ENCODE measurements at regions not wholly inside any gene's neighbourhood (a gene's known extent, or its start where the extent isn't known, plus 50 kb on each side); places are given as distances from the start of the nearest gene placed in this dataset.
A peak's percentile ranks its signal among the peaks of the same experiment; 100 is the strongest.
"Not testable (repeated sequence)": the region's sequence is repeated elsewhere in the genome, so short reads cannot be mapped to it uniquely, and the experiment has no call there.

- peak; percentile 16 for DNase-seq
These were observed 338.7 kb upstream of the ARID1B start for GRCh38 chr6:156438350-156438923.

- DNase-seq, result peak; percentile 34
These were observed 339.9 kb upstream of the ARID1B start for GRCh38 chr6:156437121-156437879.

- no peak for DNase-seq
These were observed 342.4 kb upstream of the ARID1B start for GRCh38 chr6:156434795-156435190.

- no peak for DNase-seq
These were observed 343.0 kb upstream of the ARID1B start for GRCh38 chr6:156434049-156434794.

GRCh38 chr6:156432543-156432942, 344.6 kb upstream of the ARID1B start:
- DNase-seq, result no peak

GRCh38 chr6:156430386-156430785, 346.8 kb upstream of the ARID1B start:
- no peak for DNase-seq

GRCh38 chr6:156427345-156427744, 349.8 kb upstream of the ARID1B start:
- DNase-seq, result no peak

GRCh38 chr6:156425359-156426020, 351.7 kb upstream of the ARID1B start:
- DNase-seq, result no peak

GRCh38 chr6:156423829-156424228, 353.3 kb upstream of the ARID1B start:
- no peak for DNase-seq

- DNase-seq, result no peak
These were observed 354.1 kb upstream of the ARID1B start for GRCh38 chr6:156423075-156423474.

- DNase-seq, result no peak
These were observed 355.2 kb upstream of the ARID1B start for GRCh38 chr6:156421933-156422332.

- DNase-seq, result not testable (repeated sequence)
These were observed 355.9 kb upstream of the ARID1B start for GRCh38 chr6:156421301-156421700.

GRCh38 chr6:156420172-156420993, 356.8 kb upstream of the ARID1B start:
- DNase-seq, result no peak

GRCh38 chr6:156419594-156419993, 357.6 kb upstream of the ARID1B start:
- no peak for DNase-seq

GRCh38 chr6:156418253-156418652, 358.9 kb upstream of the ARID1B start:
- DNase-seq, result no peak

GRCh38 chr6:156416391-156416790, 360.8 kb upstream of the ARID1B start:
- DNase-seq, result no peak

GRCh38 chr6:156413154-156413553, 364.0 kb upstream of the ARID1B start:
- no peak for DNase-seq

- DNase-seq, result no peak
These were observed 366.5 kb upstream of the ARID1B start for GRCh38 chr6:156410649-156411048.

- DNase-seq, result no peak
These were observed 368.5 kb upstream of the ARID1B start for GRCh38 chr6:156408655-156409054.

- DNase-seq, result no peak
These were observed 369.8 kb upstream of the ARID1B start for GRCh38 chr6:156407334-156407733.

GRCh38 chr6:156406688-156407087, 370.5 kb upstream of the ARID1B start:
- no peak for DNase-seq

GRCh38 chr6:156406099-156406498, 371.1 kb upstream of the ARID1B start:
- no peak for DNase-seq

GRCh38 chr6:156402628-156403027, 374.6 kb upstream of the ARID1B start:
- DNase-seq, result no peak

All from NCI-H1436 (cell line).